HEK293T (cell line): ENCODE measurements at regions not wholly inside any gene's neighbourhood (a gene's known extent, or its start where the extent isn't known, plus 50 kb on each side); places are given as distances from the start of the nearest gene placed in this dataset.

Source experiments
- CTCF ChIA-PET: fragments of 350-600 bp; formaldehyde crosslinking; extraction: SDS; loops from one replicate; lab custom pipeline; 2021; ENCODE audit warnings: antibody characterized with exemption, inconsistent platforms; lab: Yijun Ruan, JAX
- POLR2A ChIA-PET: fragments of 350-600 bp; formaldehyde crosslinking; extraction: SDS; loops from one replicate; lab custom pipeline; 2020; ENCODE audit warnings: antibody characterized with exemption, inconsistent platforms; lab: Yijun Ruan, JAX
- DNase-seq: peaks from one replicate; pipeline ENCODE4 v3.0.0; 2012; ENCODE audit warnings: mixed read lengths; ENCODE audit errors: extremely low spot score
- ARNT ChIP-seq: fragments of 450-650 bp; IDR thresholded peaks from 2 replicates; pipeline ENCODE4 v1.6.1; 2017; ENCODE audit warnings: mild to moderate bottlenecking
- BHLHE40 ChIP-seq: fragments of 450-650 bp; IDR thresholded peaks from 2 replicates; pipeline ENCODE4 v1.6.1; 2016; ENCODE audit warnings: mild to moderate bottlenecking, moderate library complexity, borderline replicate concordance
- CTBP1 ChIP-seq: fragments of 450-650 bp; IDR thresholded peaks from 2 replicates; pipeline ENCODE4 v1.6.1; 2016; ENCODE audit warnings: borderline replicate concordance
- ELF4 ChIP-seq: fragments of 450-650 bp; IDR thresholded peaks from 2 replicates; pipeline ENCODE4 v1.6.1; 2017; ENCODE audit warnings: antibody characterized with exemption
- FOXA1 ChIP-seq: fragments of 450-650 bp; IDR thresholded peaks from 2 replicates; pipeline ENCODE4 v1.6.1; 2016; ENCODE audit warnings: mild to moderate bottlenecking
- FOXK2 ChIP-seq: fragments of 450-650 bp; IDR thresholded peaks from 2 replicates; pipeline ENCODE4 v1.6.1; 2016; ENCODE audit warnings: mild to moderate bottlenecking
- FOXM1 ChIP-seq: fragments of 450-650 bp; IDR thresholded peaks from 2 replicates; pipeline ENCODE4 v1.6.1; 2017; ENCODE audit warnings: mild to moderate bottlenecking, borderline replicate concordance
- HDGF ChIP-seq: fragments of 450-650 bp; IDR thresholded peaks from 2 replicates; pipeline ENCODE4 v1.6.1; 2017; ENCODE audit warnings: antibody characterized with exemption, borderline replicate concordance
- L3MBTL2 ChIP-seq: fragments of 450-650 bp; conservative IDR thresholded peaks from 2 replicates; pipeline ENCODE4 v1.6.1; 2016; ENCODE audit warnings: mild to moderate bottlenecking
- LEF1 ChIP-seq: fragments of 450-650 bp; IDR thresholded peaks from 2 replicates; pipeline ENCODE4 v1.6.1; 2017; ENCODE audit warnings: mild to moderate bottlenecking, borderline replicate concordance
- NFRKB ChIP-seq: fragments of 450-650 bp; IDR thresholded peaks from 2 replicates; pipeline ENCODE4 v1.6.1; 2016; ENCODE audit warnings: mild to moderate bottlenecking, moderate library complexity
- SP1 ChIP-seq: fragments of 450-650 bp; IDR thresholded peaks from 2 replicates; pipeline ENCODE4 v1.6.1; 2017
- SUZ12 ChIP-seq: fragments of 450-650 bp; IDR thresholded peaks from 2 replicates; pipeline ENCODE4 v1.6.1; 2016; ENCODE audit warnings: mild to moderate bottlenecking
- TARDBP ChIP-seq: fragments of 450-650 bp; IDR thresholded peaks from 2 replicates; pipeline ENCODE4 v1.6.1; 2016
- ZNF384 ChIP-seq: fragments of 450-650 bp; IDR thresholded peaks from 2 replicates; pipeline ENCODE4 v1.6.1; 2016
- TF ChIP-seq, protein P1 (sequence below): fragments of 450-650 bp; IDR thresholded peaks from 2 replicates; pipeline ENCODE4 v1.6.1; 2016

- ChIA-PET CTCF (no interaction called here), POLR2A (no interaction called here)
- TF ChIP-seq HDGF (no peak), LEF1 (no peak), ZNF384 (no peak)
These were observed 304.8 kb upstream of the ISX start for GRCh38 chr22:34761111-34761510.

GRCh38 chr22:34763496-34763895, 302.5 kb upstream of the ISX start:
- CTCF ChIA-PET, result no interaction called here
- DNase-seq, result no peak
- POLR2A ChIA-PET, result no interaction called here
- no peak for TF ChIP-seq LEF1
- no peak for TF ChIP-seq SP1
- no peak for TF ChIP-seq L3MBTL2
- no peak for TF ChIP-seq ARNT
- no peak for TF ChIP-seq NFRKB
- TF ChIP-seq TARDBP, result no peak
- no peak for TF ChIP-seq FOXA1
- TF ChIP-seq ZNF384, result no peak
- no peak for TF ChIP-seq HDGF
- no peak for TF ChIP-seq ELF4
- no peak for TF ChIP-seq BHLHE40
- TF ChIP-seq SUZ12, result no peak
- TF ChIP-seq CTBP1, result no peak

More at GRCh38 chr22:34761111-34761510, 304.8 kb upstream of the ISX start:
- no peak for DNase-seq

- CTCF ChIA-PET, result no interaction called here
- DNase-seq, result no peak
- POLR2A ChIA-PET, result no interaction called here
- no peak for TF ChIP-seq BHLHE40
- TF ChIP-seq SUZ12, result no peak
- no peak for TF ChIP-seq HDGF
- TF ChIP-seq FOXK2, result no peak
- no peak for TF ChIP-seq L3MBTL2
- no peak for TF ChIP-seq NFRKB
- TF ChIP-seq TARDBP, result no peak
- TF ChIP-seq ELF4, result no peak
These were observed 300.8 kb upstream of the ISX start for GRCh38 chr22:34765115-34765514.

DNA sequence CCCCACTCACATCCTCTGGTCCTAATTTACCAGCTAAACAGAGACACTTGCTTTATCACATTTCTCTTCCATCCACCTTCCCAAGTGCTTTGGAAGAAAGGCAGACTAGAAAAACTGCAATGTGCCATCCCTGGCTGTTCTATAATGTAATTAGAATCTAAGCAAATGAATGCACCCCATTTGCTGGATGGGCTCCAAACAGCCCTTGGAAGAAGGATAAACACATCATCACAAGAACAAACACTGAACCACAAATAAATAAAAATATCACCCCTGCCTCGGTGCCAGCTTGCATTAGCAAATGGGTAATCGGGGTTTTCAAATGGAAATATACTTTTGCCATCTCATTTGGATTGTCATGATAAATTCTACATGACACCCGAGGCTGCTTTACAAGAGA, 296.6 kb upstream of the ISX start:
- ChIA-PET POLR2A (no interaction called here), CTCF (no interaction called here)

DNA sequence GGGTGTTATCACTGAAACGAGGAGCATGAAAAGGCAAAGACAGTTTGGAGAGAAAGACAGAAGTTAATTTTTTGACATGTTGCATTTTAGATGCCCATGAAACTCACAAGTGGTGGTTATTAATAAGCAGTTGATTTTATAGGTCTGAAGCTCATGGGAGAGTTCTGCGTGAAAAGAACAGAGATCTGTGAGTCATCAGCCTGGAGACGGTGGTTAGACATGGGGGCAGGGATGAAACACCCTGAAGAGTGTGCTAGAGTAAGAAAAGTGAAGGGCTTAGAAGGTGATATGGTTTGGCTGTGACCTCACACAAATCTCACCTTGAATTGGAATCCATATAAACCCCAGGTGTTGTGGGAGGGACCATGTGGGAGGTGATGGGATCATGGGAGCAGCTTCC, 289.1 kb upstream of the ISX start:
- CTCF ChIA-PET, result no interaction called here
- DNase-seq, result no peak
- TF ChIP-seq, protein P1, sequence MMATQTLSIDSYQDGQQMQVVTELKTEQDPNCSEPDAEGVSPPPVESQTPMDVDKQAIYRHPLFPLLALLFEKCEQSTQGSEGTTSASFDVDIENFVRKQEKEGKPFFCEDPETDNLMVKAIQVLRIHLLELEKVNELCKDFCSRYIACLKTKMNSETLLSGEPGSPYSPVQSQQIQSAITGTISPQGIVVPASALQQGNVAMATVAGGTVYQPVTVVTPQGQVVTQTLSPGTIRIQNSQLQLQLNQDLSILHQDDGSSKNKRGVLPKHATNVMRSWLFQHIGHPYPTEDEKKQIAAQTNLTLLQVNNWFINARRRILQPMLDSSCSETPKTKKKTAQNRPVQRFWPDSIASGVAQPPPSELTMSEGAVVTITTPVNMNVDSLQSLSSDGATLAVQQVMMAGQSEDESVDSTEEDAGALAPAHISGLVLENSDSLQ, result no peak
- TF ChIP-seq ARNT (no peak), FOXA1 (no peak), TARDBP (no peak), FOXK2 (no peak), ZNF384 (no peak), BHLHE40 (no peak), SUZ12 (no peak), CTBP1 (no peak), FOXM1 (no peak), SP1 (no peak)
- POLR2A ChIA-PET, result no interaction called here

More for the DNA sequence above, 296.6 kb upstream of the ISX start:
- TF ChIP-seq TARDBP (no peak), SUZ12 (no peak), BHLHE40 (no peak), NFRKB (no peak), ELF4 (no peak), FOXK2 (no peak), LEF1 (no peak), ZNF384 (no peak), FOXA1 (no peak), HDGF (no peak), FOXM1 (no peak), CTBP1 (no peak), L3MBTL2 (no peak), SP1 (no peak)
- TF ChIP-seq, protein P1, result no peak
- no peak for DNase-seq

- TF ChIP-seq CTBP1 (no peak), NFRKB (no peak), SP1 (no peak), BHLHE40 (no peak), ELF4 (no peak), SUZ12 (no peak), FOXK2 (no peak), FOXA1 (no peak), ARNT (no peak), TARDBP (no peak), L3MBTL2 (no peak), LEF1 (no peak), ZNF384 (no peak), FOXM1 (no peak), HDGF (no peak)
- TF ChIP-seq, protein P1, result no peak
- ChIA-PET POLR2A (no interaction called here), CTCF (no interaction called here)
- no peak for DNase-seq
These were observed 284.3 kb upstream of the ISX start for GRCh38 chr22:34781681-34782080.

DNA sequence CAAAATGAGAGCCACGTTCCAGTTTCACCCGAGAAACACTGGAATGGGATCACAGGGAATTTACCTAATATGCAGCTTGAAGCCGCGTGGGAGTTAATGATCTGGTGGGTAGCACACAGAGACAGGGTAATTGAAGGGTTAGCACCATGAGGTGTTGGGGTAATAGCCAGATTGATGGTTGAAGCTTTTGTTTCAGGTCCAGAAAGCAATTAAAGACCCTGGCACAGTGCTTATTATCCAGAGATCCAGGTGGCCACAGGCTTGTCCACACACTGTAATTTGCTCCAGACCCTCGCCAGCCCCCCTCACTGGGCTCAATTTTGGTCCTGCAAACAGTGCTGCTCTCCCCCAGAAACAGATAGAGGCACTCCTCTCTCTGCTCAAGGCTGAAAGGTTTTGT, 282.5 kb upstream of the ISX start:
- TF ChIP-seq BHLHE40, result no peak
- no peak for TF ChIP-seq FOXA1
- TF ChIP-seq TARDBP, result no peak
- no peak for TF ChIP-seq ZNF384
- no peak for TF ChIP-seq L3MBTL2
- TF ChIP-seq FOXK2, result no peak
- TF ChIP-seq NFRKB, result no peak
- TF ChIP-seq, protein P1, result no peak
- no peak for TF ChIP-seq SUZ12
- no peak for TF ChIP-seq SP1
- no peak for TF ChIP-seq LEF1
- no peak for DNase-seq
- CTCF ChIA-PET, result no interaction called here
- POLR2A ChIA-PET, result no interaction called here
